Kidney epithelial cell (primary cell): ENCODE measurements at regions not wholly inside any gene's neighbourhood (a gene's known extent, or its start where the extent isn't known, plus 50 kb on each side); places are given as distances from the start of the nearest gene placed in this dataset.

Experiments
- DNase-seq: peaks from one replicate; pipeline ENCODE4 v3.0.0-alpha.2; 2010; ENCODE audit warnings: low read depth
- H3K27me3 ChIP-seq: 2 replicates; pipeline ENCODE4 v1.6.0; 2011; ENCODE audit warnings: low read length; ENCODE audit not compliant: control insufficient read depth, insufficient read depth
- H3K36me3 ChIP-seq: 2 replicates; pipeline ENCODE4 v1.5.1; 2011; ENCODE audit warnings: low read length; ENCODE audit not compliant: control insufficient read depth, insufficient read depth
- H3K4me3 ChIP-seq: 2 replicates; pipeline ENCODE4 v1.5.1; 2011; ENCODE audit warnings: low read depth, mild to moderate bottlenecking, control low read depth, low read length
- TF ChIP-seq, protein P1 (sequence below): IDR thresholded peaks from 2 replicates; pipeline ENCODE4 v1.5.1; 2011; ENCODE audit warnings: mild to moderate bottlenecking, moderate library complexity, low read length, control low read depth, inconsistent platforms; ENCODE audit not compliant: insufficient read depth, poor library complexity, severe bottlenecking

DNA sequence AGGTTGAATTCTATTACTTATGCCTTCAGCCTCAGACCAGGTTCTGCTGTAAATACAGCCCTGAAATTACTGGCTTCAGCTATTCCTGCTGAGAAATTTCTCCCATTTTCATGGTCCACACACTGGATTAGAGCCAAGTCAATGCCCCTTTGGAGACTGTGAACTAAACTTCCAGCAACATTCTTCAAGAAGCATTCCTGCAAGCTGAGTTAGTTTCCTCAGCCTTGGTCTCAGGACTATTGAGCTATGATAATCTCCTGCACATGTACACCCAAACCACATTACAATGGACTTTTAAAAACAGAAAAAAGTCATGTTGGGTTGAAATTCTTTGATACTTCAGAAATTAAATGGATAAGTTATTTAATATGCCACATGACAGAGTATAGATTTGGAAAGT lies 58.0 kb upstream of the AVPR1A start:
- H3K36me3 ChIP-seq: no peaks in the 10 kb centered on the region
- no peaks in the 10 kb centered on the region for H3K27me3 ChIP-seq
- TF ChIP-seq, protein P1, sequence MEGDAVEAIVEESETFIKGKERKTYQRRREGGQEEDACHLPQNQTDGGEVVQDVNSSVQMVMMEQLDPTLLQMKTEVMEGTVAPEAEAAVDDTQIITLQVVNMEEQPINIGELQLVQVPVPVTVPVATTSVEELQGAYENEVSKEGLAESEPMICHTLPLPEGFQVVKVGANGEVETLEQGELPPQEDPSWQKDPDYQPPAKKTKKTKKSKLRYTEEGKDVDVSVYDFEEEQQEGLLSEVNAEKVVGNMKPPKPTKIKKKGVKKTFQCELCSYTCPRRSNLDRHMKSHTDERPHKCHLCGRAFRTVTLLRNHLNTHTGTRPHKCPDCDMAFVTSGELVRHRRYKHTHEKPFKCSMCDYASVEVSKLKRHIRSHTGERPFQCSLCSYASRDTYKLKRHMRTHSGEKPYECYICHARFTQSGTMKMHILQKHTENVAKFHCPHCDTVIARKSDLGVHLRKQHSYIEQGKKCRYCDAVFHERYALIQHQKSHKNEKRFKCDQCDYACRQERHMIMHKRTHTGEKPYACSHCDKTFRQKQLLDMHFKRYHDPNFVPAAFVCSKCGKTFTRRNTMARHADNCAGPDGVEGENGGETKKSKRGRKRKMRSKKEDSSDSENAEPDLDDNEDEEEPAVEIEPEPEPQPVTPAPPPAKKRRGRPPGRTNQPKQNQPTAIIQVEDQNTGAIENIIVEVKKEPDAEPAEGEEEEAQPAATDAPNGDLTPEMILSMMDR: no peak
- no peak overlapping the region for H3K4me3 ChIP-seq
- DNase-seq: no peak

- H3K27me3 ChIP-seq: no peaks in the 10 kb centered on the region
- TF ChIP-seq, protein P1: no peak
- peak; percentile 28 for DNase-seq
- H3K36me3 ChIP-seq: no peaks in the 10 kb centered on the region
- H3K4me3 ChIP-seq: no peak overlapping the region
Observed at GRCh38 chr12:63206909-63207308, 55.9 kb upstream of the AVPR1A start.

- no peaks in the 10 kb centered on the region for H3K27me3 ChIP-seq
- no peak for DNase-seq
- H3K4me3 ChIP-seq: no peak overlapping the region
- H3K36me3 ChIP-seq: no peaks in the 10 kb centered on the region
- TF ChIP-seq, protein P1: no peak
Observed at GRCh38 chr12:63206494-63206893, 55.5 kb upstream of the AVPR1A start.
